ENCODE measurements at regions not wholly inside any gene's neighbourhood (a gene's known extent, or its start where the extent isn't known, plus 50 kb on each side); places are given as distances from the start of the nearest gene placed in this dataset.
A peak's percentile ranks its signal among the peaks of the same experiment; 100 is the strongest.
"Not testable (repeated sequence)": the region's sequence is repeated elsewhere in the genome, so short reads cannot be mapped to it uniquely, and the experiment has no call there.

DNA sequence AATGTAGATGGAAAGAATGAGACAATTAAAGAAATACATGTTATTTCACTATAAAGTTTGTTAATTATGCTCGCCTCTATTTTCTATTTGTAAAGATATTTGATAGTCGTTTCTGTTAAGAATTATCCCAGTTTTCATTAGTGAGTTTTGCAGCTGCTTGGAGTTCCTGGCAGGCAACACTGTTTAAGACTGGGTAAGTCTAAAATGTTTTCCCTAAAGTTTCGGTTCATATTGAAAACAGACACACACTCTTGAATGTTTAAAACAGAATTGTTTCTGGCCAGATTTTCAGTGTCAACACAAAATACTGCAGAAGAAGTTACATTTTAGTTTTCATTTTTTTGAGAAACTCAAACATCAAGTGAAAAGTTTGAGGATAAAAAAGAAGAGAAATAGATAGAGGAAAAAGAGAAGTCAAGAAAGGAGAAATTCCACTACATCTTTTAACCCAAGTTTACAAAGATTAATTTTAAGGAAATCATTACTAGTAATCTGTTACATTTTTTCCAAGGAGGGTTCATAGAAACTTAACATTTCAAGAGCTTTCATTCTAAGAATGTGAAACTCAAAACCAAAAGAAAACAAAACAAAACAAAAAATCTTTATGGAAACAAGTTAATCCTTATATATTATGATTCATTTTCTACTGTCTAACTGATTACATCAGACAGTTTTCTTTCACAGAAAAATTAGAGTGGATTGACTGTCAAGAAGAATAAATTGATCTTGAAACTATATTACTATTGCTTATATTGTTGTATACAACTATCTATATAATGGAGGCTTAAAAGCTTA, 305.5 kb downstream of the FAT4 start:
- no peak for DNase-seq

DNA sequence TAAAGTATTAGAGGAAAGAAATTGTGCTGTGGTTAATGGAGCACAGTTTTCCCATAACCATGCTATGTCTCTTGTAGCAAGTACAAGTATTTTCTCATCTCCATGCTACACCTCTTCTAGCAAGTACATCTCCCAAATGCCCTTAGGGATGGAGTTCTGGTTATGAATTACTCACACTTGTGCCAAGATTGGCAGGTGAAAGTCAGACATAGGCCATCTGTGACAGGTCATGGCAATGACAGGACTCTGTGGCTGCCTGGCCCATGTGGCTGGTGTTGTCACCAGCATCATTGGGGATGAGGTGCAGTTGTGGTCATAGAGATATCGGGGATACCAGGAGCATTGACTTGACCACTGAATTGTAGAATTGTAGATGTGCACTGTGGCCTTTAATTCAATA, 310.2 kb downstream of the FAT4 start:
- no peak for DNase-seq

DNA sequence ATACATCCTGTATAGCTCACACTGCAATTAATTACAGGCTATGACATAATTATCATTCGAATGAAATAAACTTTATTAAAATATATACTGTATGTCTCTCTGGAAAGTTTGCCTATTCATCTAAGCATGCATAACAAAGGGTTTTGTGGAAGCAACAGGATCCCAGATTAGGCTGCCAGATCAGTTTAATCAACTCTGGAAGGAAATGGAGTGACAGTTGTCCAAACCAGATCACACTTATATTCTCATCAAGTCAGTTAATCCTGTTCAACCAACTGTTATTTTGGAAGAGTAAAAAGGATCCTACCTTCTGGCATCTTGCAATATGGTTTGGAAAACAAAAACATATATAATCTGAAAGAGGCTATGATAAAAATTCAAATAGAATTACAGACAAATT, 312.2 kb downstream of the FAT4 start:
- DNase-seq: peak in 1 of 2 experiments; percentile 3

DNA sequence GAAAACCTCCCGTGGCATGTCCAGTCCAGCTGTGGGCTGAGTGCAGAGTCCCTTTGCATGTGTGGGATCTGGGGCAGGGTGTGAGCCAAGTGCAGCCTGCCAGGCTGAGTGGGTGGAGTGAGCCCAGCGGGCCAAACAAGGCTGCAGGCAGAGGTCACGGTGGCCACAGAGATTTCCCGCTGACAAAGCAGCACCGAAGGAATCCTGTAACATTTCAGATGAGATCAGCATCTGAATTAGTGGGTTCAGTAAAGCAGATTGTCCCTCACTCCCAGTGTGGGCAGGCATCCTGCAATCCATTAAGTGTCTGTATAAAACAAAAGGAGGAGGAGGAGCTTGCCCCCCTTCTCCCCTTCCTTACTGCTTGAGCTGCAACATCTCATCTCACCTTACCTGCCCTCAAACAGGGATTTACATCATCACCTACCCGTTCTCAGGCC, 324.4 kb downstream of the FAT4 start:
- DNase-seq: no peak

DNA sequence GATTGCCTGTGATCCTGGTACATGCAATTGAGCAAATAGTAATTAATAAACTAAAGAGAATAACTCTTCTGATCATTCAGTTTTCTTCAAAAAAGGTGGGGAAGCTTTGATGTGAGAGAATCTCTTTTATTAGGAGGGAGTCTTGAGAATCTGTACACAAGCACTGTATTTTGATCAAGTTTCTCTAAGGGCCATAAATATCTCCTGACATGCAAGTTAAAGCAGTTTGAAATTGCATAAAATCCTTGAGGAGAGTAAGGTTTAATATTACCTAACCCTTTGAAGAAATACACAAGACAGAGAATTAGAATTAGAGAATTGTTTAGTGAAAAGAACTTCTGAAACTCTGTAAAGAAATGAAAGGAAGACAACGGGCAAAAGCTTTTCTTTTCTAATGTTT, 326.9 kb downstream of the FAT4 start:
- no peak for DNase-seq

DNA sequence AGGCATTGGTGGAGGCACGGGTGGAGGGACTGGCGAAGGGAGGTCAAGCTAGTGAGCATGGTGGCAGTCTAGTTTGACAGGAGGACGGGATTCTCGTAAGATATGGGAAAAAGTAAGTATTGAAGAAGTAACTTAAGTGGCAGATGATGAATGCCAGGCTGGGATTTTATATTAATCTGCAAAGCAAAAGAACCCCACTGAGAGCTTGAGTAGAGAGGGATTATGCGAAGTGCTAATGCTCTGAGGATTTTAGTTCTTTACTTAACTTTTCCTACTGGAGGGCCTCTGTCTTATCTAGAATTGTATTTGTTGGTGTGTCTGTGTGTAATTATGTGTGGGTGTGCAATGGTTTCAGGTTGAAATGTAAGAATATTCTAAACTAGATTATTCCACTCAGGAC, 327.9 kb downstream of the FAT4 start:
- DNase-seq: no peak

DNA sequence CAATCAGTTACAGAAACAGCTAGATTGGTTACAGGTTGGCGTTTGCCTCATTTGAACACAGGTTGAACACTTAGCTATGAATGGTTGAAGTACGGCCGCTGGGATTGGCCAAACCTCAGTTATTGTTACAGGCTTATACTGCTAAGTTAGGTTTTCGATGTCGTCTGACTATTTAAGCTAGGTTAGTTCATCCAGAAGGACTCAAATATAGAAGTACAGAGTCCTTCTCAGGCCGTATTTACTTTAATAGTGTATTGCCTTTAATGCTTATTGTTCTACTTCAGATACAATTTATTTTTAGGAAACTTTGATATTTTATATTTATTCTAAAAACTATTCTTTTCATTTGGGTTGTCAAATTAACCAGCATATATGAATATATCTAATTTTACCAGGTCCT, 334.7 kb downstream of the FAT4 start:
- DNase-seq: no peak

DNA sequence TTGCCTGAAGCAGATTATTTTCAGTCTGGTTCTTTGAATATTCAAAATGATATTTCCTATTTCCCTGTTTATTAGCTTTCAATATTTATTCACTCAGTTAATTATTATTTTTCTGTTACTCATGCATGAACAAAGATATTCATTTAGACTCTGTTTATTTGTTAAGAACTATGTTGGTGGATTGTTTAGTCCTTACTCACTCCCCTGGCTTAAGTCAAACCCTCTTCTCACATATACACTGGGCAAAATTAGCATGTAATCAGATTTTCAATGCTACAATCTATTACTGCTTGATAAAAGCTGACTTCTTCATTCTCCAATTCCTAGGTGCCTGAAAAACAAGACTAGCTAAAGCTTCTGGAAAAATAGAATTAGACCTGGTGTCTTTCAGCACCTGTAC, 335.8 kb downstream of the FAT4 start:
- no peak for DNase-seq

DNA sequence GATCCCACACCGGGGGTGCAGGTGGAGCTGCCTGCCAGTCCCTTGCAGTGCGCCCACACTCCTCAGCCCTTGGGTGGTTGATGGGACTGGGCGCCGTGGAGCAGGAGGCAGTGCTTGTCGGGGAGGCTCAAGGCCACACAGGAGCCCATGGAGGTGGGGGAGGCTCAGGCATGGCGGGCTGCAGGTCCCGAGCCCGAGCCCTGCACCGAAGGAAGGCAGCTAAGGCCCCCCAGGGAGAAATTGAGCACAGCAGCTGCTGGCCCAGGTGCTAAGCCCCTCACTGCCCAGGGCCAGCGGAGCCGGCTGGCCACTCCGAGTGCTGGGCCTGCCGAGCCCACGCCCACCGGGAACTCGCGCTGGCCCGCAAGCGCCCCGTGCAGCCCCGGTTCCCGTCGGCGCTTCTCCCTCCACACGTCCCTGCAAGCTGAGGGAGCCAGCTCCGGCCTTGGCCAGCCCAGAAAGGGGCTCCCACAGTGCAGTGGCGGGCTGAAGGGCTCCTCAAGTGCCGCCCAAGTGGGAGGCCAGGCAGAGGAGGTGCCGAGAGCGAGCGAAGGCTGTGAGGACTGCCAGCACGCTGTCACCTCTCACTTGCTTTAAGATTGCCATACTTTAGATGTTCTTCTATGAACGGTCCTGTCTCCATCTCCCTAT, 337.1 kb downstream of the FAT4 start:
- not testable (repeated sequence) for DNase-seq

DNA sequence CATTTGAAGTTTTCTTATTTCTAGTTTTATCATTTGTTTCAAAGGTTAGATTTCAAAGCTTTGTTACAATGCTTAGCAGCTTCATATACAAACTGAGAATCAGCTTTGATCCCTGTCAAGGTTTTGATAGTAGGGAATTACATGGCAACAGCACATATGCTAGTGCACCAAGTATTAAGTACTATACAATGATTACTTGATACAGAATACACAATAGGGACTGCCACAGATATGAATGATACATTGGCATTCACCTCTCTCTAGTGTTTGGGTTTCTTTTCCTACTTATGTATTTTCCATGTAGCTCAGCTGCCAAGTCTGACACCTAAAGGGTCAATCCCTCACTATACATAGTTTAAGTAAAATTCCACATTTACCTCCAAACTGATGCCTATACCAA, 344.0 kb downstream of the FAT4 start:
- DNase-seq: no peak

DNA sequence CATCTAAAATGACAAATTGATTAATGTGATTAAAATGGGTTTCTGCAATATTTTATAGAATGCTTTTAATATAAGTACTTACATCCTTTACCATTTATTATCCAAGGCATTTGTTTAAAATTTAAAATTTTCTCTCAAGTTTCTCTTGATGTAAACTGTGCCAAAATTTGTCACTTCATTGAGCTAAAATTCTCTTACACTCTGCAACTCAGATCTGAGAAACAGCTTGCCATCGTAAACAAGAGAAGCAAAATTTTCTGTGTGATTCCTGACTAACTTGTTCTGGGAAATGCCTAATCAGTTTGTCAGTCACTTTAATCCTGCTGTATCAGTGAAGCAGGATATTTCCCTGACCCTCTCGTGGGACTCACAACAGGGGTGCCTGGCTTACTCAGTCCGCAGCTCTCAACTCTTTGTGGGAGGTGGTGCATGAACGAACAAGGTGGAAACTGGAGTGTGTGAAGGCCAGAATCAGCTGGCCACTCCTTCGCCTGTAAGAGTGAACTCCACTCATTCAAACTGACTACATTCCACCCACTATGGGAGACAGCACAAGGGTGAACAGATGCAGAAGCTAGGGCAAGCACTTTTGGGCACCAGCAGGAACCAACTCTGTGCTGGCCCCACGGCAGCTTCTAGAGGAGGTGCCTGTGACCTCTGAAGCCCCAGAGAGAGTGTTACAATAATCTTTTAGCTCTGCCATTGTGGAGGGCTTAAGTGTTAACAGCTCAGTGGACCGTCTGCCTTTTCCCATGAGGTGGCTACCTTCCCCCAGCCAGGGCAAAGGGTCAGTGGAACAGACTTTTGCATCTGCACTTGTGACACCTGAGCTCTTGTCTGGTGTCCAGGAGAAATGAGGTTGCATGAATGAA, 349.4 kb downstream of the FAT4 start:
- no peak for DNase-seq

DNA sequence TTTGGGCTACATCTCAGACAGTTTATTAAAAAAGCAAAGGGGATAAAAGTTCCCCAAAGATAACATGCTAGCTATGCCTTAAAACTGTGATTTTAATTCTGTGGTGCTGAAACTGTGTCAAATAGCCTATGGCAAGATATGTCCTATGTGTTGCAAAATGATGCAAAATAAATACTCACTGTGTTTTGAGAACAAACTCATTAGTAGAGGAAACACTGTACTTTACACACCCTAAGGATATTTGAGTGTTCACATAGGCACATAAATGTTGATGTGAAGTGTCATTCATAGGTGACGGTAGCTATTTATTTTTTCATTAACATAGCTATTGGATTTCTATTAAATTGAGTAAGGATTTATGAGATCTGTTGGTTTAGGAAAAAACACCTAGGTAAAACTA, 351.9 kb downstream of the FAT4 start:
- DNase-seq: no peak

DNA sequence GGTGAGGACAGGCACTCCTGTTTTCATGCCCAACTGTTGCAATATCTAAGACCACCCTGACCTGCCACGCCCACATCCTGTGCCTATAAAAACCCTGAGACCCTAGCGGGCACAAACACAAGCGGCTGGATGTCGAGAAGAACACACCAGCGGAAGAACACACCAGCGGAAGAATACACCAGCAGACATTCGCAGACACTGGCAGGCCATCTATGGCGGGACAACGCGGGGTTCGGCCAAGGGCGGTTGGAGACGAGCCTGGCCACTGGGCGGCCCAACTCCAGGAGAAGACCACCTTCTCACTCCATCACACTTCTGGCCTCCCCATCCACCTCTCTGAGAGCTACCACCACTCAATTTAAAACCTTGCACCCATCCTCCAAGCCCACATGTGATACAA, 361.4 kb downstream of the FAT4 start:
- DNase-seq: no peak

DNA sequence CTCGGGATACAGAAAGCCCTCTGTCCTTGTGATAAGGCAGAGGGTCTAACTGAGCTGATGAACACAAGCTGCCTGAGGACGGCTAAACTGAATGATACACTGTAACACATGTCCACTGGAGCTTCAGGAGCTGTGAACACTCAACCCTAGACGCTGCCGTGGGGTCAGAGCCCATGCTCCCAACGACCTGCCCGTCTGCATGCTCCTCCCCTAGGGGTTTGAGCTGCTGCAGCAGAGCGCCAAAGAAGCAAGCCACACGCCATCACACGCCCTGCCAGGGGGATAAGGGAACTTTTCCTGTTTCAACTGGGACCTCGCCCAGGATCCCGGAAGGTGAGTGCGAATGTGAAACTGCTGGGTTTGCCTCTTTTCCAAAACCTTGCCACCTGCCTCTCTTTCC, 361.8 kb downstream of the FAT4 start:
- DNase-seq: no peak

DNA sequence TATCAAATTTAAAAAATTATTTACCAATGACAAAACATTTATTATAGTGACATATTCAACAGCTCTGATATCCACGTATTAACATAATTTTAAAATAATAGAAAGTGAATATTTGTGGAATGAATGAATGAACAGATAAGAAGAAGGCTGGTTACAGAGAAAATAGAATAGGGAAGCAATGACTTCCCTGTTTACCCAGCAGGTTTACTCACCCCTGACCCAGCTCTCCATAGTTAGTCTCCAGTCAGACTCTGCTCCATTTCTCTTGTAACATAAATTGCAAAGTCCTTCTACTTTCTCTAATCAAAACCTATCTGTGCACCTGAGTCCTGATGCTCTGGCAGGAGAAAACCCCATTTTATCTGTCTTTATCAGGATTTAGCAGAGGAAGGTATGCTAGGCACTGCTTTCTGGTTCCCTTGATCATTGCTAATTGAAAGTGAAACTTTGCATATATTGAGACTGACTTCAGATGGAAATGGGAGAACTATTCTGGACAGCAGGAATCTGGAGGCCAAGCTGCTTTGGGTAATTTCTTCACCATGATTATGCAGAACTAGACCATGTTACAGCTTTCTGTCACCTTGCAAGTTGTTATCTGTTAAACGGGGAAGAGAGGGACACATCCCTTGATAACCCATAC, 363.0 kb downstream of the FAT4 start:
- DNase-seq: no peak

DNA sequence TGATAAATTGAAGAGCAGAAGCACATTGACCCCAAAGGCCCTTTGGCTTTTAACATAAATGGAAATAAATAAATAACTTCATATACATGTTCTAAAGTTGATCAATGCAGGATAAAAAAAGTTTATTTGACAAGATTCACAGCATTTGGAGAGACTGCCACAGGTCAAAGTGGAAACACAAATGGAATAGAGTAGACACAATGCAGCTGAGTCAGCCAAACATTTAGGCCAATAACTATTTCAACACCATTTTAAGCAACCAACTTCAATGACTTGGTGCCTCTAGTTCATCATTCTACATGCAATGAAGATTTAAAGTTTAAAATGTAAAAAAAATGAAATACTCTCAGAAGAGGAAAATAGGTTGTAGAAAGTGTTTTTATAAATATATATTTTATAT, 365.2 kb downstream of the FAT4 start:
- DNase-seq: no peak

DNA sequence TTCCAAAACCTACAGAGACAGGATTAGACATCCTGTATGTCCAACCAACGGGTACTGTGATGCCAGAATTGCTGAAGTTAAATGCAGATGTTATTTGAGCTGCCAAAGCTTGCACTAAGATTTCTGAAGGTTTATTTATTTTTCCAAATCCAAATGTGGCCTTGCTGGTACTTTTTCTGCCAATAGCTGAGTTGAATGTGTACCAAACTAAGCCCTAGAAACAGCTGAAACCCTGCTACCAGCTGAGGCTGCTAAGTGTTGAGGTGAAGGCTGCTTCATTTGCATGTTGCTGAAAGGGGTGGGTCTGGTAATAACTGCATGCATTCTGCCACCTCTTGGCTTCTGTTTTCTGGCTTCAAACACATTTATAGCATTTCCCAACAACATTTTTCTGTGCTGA, 366.5 kb downstream of the FAT4 start:
- DNase-seq: peak in 1 of 2 experiments; percentile 30

DNA sequence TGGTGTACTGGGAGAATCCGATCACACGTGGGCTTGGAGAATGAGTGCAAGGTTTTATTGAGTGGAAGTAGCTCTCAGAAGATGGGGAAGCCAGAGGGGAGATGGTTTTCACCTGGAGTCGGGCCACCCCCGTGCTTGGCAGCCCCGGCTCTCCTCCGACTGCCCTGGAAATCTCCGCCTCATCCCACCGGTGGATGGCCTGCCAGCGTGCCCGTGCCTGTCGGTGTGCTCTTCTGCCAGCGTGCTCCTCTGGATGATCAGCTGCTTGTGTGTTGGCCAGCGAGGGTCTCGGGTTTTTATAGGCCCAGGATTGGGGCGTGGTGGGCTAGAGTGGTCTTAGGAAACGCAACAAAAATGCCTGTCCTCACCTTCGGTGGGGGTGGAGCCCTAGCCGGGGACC, 368.0 kb downstream of the FAT4 start:
- no peak for DNase-seq

DNA sequence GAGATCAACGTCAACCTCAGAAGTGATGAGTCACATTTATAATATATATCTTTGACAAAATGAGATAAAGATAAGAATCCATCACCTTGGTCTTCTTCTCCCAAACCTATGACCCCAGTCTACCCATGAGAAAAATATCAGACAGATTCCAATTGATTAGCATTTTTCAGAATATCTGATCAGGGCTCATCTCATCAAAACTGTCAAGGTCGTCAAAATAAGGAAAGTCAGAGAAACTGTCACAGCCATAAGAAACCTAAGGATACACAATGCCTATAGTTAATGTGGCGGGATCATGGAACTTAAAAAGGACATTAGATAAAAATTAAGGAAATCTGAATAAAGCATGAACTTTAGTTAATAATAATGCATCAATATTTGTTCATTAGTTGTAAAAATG, 374.1 kb downstream of the FAT4 start:
- DNase-seq: no peak

DNA sequence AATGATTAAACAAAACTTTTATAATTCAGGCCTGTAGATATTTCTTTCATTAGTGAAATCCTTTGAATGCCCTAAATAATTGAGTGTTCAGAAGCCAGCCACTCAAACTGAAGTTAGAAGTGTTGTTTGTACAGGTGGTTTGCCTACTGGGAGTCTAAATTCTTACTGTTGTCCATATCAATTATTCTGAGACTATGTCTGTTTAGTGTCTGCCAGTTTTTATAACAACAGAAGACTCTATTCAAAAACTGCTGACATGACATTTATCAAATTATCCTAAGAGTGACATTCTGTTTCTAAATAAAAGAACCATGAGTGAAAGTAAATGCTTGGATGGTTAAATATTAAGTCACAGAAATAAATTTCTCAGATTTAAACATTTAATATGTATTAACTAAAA, 375.1 kb downstream of the FAT4 start:
- no peak for DNase-seq

DNA sequence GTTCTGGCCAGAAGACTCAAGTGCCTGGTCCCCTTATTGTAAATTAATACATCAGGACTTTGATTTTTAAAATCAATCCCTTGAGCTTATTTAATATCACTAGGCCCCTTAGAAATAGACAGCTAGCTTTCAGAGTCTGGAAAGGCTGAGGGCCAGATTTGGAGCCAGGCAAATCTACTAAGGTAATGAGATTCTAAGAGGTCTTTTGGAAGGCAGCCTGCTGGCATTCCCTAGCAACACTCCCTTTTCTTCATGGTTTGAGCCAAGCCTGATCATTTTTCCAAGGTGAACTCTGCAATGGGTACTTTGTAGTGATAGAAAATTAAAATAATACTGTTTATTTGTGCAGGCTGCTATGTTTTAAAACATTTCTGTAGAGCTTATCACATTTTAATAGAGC, 378.5 kb downstream of the FAT4 start:
- DNase-seq: peak; percentile 60 to 75

DNA sequence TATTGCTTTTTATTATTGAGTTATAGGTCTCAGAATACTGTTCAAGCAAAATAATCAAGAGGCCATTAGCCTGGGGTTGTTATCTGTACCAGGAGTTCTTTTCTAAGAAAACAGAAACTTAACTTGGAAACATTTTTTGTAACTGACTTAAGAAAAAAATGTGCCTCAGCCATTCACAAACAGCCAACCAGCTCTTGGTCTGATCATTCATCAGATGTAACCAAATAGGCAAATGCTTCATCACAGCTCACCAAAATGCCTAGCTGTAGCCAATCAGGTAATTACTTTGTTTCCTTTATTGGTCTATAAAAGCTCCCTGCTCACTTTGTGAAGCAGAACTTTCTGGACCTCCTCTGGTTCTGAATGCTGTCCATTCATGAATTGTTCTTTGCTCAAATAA, 387.7 kb downstream of the FAT4 start:
- DNase-seq: no peak

DNA sequence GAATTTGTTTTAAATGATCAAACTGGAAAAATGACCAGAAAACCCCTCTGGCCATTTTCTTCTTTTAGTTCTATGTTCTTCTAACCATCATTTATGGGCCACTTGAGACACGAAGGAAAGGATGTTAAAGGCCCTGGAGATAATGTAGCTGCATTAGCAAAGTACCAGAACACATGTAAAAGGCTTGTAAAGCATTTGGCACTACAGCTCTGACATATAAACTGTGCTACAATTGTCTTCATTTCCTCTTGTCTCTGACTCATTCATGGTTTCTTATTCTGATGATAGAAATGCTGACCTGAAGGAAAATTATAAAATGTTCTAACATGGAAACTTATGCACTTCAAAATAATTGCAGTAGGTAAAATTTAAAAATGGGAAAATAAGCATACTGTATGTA, 388.7 kb downstream of the FAT4 start:
- no peak for DNase-seq

All from NCI-H446 (cell line).